GM19468 (cell line): ENCODE measurements at regions not wholly inside any gene's neighbourhood (a gene's known extent, or its start where the extent isn't known, plus 50 kb on each side); places are given as distances from the start of the nearest gene placed in this dataset.

Experiments used
- ATAC-seq: cut with Tn5 transposase; IDR thresholded peaks from one replicate; pipeline ENCODE4 v1.9.1; 2021; ENCODE audit warnings: mild to moderate bottlenecking, moderate library complexity, moderate number of reproducible peaks; ENCODE audit not compliant: unreplicated experiment; ENCODE audit errors: extremely low read depth

DNA sequence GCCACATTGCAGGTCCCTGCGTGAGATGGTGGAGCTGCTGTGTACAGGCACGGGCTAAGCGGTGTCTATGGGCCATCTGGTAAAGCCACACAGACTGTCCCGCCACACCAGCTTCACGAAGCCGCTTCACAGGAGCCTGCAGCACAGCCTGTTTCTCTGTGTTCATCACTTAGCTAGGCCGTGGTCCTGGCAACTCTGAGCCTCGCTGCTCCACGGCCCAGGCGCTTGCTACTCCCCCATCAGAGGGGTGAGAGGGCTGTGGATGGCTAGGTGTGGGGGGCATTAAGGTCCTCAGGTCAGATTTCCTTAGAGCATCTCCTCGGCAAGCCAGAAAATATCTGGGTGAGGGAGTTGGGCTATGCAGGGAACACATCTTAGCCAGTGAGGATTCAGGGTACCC lies 225.7 kb downstream of the GLI2 start:
- ATAC-seq = no peak

DNA sequence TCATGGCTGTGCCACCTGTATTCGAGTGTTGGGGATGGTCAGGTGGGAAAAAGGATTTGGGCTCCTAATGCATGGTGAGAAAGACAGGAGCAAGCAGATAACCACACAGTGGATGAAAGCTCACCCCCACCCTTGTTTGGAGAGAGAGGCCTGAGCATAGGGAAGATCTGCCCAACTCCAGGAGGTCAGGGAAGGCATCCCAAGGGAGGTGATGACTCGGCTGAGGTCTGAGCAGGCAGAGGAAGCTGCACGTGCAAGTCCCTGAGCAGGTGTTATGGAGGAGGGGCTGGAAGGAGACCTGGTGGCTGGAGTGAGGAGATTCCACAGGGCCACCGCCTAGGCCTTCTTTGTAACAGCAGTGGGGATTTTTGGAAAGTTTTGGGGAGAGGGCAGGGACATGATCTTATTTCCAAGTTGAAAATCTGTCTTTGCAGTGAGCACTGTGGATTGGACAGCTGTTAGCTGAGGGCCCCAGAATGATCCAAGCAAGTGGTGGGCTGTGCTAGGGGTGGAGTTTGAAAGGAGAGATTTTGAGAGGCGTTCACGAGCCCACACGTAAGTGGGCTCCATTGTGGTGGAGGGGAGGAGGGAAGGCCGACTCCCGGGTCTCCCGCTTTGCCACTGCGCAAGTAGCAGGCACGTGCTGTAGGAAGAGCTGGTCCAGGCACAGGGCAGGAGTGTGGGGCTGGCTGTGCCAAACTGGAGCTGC lies 228.5 kb downstream of the GLI2 start:
- ATAC-seq = no peak

- ATAC-seq = no peak
Measured at GRCh38 chr2:120964819-120965218, 229.2 kb downstream of the GLI2 start.

DNA sequence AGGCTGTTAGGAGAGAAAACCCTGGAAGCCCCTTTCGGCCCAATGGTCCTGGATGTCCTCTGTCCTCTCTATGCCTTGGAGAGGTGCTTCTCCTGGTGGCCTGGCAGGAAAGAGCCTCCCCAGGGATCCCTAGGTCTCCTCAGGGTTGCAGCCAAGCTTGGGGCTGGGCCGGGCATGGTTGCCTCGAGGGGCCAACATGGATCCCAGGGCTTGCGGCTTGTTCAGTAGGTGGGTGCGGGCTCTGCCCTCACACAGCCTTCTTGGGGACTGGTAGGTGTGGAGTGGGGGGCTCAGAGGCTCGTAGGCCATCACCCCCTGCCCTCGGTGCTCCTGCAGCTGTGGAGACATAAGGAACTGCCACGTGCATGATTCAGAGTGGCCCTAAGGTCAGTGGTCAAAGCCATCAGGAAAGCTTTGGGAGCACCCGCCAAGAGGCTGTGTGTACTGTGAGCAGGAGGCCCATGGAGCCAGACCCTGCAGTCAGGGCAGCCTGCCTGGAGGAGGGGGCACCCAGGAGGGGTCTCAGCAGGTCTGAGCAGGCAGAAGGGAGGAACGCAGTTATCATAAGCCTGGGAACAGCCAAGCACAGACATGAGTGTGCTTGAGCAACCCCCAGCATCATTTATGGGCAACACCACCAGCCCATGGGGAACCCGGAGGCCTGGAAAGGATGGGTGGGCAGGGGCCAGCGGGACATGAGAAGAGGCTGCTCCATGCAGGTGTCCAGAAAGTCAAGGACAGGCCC lies 231.0 kb downstream of the GLI2 start:
- ATAC-seq = no peak

DNA sequence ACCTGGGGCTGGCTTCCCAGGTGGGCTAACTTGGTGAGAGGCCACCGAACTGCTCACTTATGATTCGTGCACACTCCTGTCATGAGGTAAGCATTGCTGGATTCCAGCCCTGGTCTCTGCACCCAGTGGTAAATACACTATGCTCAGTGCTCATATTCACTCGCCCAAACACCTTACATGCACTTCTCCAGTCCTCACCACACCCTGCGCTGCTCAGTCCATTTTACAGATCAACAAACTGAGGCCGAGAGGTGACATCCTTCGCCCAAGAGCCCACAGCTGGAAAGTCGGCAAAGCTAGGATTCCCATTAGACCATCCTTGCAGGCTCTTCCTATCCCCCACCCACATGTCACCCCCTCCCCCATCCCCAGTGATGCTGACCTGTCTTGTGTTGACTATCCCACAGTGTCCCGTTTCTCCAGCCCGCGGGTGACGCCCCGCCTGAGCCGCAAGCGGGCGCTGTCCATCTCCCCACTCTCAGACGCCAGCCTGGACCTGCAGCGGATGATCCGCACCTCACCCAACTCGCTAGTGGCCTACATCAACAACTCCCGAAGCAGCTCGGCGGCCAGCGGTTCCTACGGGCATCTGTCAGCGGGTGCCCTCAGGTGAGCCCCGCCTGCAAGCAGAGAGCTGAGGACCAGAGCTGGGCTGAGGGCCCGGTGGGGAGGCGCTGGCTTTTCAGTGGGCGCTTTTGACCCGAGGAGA lies 232.8 kb downstream of the GLI2 start:
- ATAC-seq = no peak

- ATAC-seq = no peak
Measured at GRCh38 chr2:120969613-120970355, 234.1 kb downstream of the GLI2 start.

DNA sequence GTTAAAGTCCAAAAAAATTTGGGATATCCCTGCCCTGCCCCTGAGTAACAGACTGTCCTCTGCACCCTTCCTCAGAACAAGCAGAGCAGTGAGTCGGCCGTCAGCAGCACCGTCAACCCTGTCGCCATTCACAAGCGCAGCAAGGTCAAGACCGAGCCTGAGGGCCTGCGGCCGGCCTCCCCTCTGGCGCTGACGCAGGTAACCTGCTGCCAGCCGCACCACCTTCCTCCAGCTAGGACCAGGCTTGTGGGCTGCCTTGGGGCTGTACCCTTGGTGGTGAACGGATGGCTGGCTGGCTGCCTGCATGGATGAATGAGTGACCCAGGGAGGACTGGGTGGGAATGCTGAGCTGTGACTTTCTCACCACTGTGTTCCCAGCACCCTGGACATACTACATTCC lies 236.2 kb downstream of the GLI2 start:
- ATAC-seq = no peak

DNA sequence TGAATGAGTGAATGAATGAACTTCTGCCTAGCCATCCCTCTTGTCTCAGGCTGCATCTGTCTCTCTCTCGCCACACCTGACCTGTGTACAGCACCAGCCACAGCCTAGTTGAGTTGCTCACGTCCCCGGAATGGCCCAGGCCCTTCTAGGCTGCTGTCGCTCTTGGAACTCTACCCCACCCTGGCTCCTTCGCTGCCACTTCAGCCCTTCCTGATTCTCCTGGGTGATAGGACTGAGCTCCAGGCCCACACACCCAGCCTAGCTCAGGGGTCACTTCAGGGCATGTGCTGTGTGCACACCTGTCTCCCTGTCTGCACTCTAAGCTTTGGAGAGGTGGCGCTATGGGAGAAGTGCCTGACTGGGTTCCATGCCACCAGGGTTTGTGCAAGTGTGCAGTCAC lies 236.6 kb downstream of the GLI2 start:
- no peak for ATAC-seq

DNA sequence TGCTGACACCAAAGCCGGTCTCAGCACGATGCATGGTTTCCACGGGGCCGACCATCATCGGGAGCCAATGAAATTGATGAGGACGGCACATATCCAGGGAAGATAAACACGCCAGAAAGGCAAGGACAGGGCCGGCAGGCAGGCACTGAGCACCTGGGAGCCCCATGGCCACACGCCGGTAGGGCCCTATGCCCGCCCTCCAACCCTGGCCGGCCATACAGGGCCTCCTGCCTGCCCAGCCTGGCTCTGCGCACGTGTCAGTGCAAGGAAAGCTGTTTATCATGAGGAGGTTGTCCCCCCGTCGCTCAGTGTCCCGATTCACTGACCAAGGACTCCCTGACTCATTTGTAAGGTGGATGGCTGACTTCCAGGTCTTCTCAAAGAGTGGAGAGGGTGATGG lies 237.5 kb downstream of the GLI2 start:
- ATAC-seq = no peak

DNA sequence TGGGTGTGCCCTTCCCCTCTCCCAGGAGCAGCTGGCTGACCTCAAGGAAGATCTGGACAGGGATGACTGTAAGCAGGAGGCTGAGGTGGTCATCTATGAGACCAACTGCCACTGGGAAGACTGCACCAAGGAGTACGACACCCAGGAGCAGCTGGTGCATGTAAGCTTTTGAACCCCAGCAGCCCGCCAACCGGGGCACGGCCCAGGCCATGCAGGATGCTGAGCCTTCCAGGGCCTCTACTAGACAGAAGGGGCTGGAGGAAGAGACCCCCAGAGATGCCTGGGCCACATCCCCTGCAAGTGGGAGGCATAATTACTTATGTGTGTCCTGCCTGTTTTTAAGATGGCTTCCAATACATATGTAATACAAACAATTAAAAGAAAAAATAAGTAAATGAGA lies 239.3 kb downstream of the GLI2 start:
- no peak for ATAC-seq

GRCh38 chr2:120976501-120977307 lies 241.0 kb downstream of the GLI2 start:
- no peak for ATAC-seq

- no peak for ATAC-seq
Measured at GRCh38 chr2:120977582-120978358, 242.1 kb downstream of the GLI2 start.

- no peak for ATAC-seq
Measured at GRCh38 chr2:120978359-120979050, 242.8 kb downstream of the GLI2 start.

DNA sequence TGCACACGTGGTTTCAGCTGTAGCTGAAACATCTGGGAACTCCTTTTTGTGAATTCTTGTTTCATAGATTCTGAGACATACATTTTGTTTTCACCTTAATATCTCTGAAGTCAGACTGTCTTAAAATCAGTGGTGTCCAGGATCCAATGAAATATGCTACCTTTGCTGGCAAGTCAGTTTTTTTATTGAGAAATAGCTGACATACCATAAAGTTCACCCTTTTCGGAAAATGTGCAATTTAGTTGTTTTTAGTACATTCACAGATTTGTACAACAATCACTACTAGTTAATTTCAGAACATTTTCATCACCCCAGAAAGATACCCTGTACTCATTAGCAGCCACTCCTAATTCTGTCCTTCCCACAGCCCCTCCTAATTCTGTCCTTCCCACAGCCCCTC lies 243.7 kb downstream of the GLI2 start:
- no peak for ATAC-seq

DNA sequence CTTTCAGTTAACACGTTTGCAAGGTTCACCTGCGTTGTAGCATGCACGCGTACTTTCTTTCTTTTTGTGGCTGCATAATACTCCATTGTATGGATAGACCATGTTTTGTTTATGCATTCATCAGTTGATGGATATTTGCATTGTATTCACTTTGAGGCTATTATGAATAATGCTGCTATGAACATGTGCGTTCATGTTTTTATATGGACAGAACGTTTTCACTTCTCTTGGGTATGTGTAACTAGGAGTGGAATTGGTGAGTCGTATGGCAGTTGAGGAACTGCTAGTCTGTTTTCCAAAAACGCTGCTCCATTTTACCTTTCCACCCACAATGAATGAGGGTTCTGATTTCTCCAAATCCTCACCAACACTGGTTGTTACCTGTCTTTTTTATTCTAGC lies 244.3 kb downstream of the GLI2 start:
- ATAC-seq = no peak

DNA sequence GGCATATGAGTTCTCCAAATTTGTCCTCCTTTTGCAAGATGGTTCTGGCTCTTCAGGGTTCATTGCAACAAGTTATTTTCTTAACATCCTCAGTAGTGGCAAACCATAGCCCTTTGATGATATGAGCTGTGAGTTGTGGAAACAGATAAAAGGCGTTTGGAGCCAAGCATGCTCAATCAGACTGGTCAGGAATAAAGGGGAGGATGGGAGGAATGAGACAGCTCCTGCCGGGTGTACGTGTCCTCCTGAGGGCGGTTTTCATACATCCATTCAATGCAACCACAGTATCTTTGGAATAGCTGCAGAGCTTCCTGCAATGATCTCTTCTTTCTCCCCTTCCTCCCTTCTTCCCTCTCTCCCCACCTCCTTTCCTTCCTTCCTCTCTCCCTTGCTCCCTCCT lies 245.8 kb downstream of the GLI2 start:
- ATAC-seq = no peak

DNA sequence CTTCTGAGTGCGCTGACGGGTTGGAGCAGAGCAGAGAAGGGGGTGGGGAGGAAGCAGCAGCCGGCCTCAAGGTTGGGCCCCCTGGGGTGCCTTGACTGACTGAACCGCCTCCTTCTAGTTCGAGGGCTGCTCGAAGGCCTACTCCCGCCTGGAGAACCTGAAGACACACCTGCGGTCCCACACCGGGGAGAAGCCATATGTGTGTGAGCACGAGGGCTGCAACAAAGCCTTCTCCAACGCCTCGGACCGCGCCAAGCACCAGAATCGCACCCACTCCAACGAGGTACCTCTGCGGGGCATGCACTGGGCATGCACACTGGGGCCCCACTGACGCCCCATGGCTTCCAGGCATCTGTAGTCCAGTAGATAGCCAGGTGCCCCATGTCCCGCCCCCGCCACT lies 246.9 kb downstream of the GLI2 start:
- no peak for ATAC-seq

- ATAC-seq = no peak
Measured at GRCh38 chr2:120983344-120983743, 247.7 kb downstream of the GLI2 start.

- ATAC-seq = no peak
Measured at GRCh38 chr2:120984046-120984445, 248.4 kb downstream of the GLI2 start.
